Lung (tissue), 11 donors: ENCODE measurements at regions not wholly inside any gene's neighbourhood (a gene's known extent, or its start where the extent isn't known, plus 50 kb on each side); places are given as distances from the start of the nearest gene placed in this dataset.
A peak's percentile ranks its signal among the peaks of the same experiment; 100 is the strongest.

ENCODE experiments used
- ATAC-seq: fragments of 200-7000 bp; cut with Tn5 transposase; one replicate; pipeline ENCODE4 v1.9.1; 2020; ENCODE audit warnings: moderate number of reproducible peaks; ENCODE audit not compliant: insufficient read depth, low FRiP score
- DNase-seq, 3 donors: peaks; one replicate each; pipeline ENCODE4 v3.0.0-alpha.2; 2013 to 2017
- H3K27ac ChIP-seq, 2 donors: one replicate each; pipeline ENCODE4 v1.5.1; 2013; ENCODE audit warnings: mild to moderate bottlenecking in 2 of 2, moderate library complexity in 2 of 2, control low read depth in 1 of 2, inconsistent platforms in 1 of 2, low read depth in 1 of 2, low read length in 1 of 2
- H3K27me3 ChIP-seq, 3 donors: one replicate each; pipeline ENCODE4 v1.5.1; 2013; ENCODE audit warnings: low read length in 2 of 3; ENCODE audit not compliant: control insufficient read depth in 3 of 3, insufficient read depth in 3 of 3
- H3K36me3 ChIP-seq, 4 donors: one replicate each; pipeline ENCODE4 v1.5.1; 2013; ENCODE audit warnings: low read length in 4 of 4, mild to moderate bottlenecking in 1 of 4, moderate library complexity in 1 of 4; ENCODE audit not compliant: control insufficient read depth in 4 of 4, insufficient read depth in 4 of 4
- H3K4me1 ChIP-seq, 5 donors: one replicate each; pipeline ENCODE4 v1.5.1; 2013; ENCODE audit warnings: low read length in 5 of 5, mild to moderate bottlenecking in 2 of 5, moderate library complexity in 1 of 5; ENCODE audit not compliant: control insufficient read depth in 5 of 5, insufficient read depth in 5 of 5
- H3K4me3 ChIP-seq: one replicate; pipeline ENCODE4 v1.5.1; 2013; ENCODE audit warnings: mild to moderate bottlenecking, control low read depth, moderate library complexity
- H3K9ac ChIP-seq, 2 donors: one replicate each; pipeline ENCODE4 v1.5.1; 2013; ENCODE audit warnings: low read length in 2 of 2, control low read depth in 1 of 2; ENCODE audit not compliant: insufficient read depth in 1 of 2
- H3K9me3 ChIP-seq, 4 donors: one replicate each; pipeline ENCODE4 v1.5.1; 2013; ENCODE audit warnings: low read length in 3 of 4, mild to moderate bottlenecking in 1 of 4, moderate library complexity in 1 of 4; ENCODE audit not compliant: control insufficient read depth in 4 of 4, insufficient read depth in 3 of 4
- CTCF ChIP-seq: IDR thresholded peaks from 2 replicates; pipeline ENCODE4 v1.5.1; 2012; ENCODE audit warnings: mild to moderate bottlenecking; ENCODE audit errors: control extremely low read depth, extremely low read depth
- WGBS, 2 donors: extraction: QIAGEN DNeasy Blood & Tissue Kit; methylation state at CpG; one replicate each; pipeline ENCODE4 v1.1.7; 2013; 5-methylcytosine and 5-hydroxymethylcytosine counted together
- donor health status: control.
- donor health status: control.
- donor health status: Bipolar disorder and iron deficiency.
- donor health status: healthy.
- donor health status: DM: yes; HTN: yes; CAD: no.

GRCh38 chr16:63618896-63619485, 1502.9 kb downstream of the CDH11 start:
- TF ChIP-seq CTCF = no peak

GRCh38 chr16:63617990-63618763, 1503.7 kb downstream of the CDH11 start:
- no peaks in the 10 kb centered on the region for H3K36me3 ChIP-seq
- no peaks in the 10 kb centered on the region for H3K27me3 ChIP-seq
- H3K4me3 ChIP-seq = no peak overlapping the region
- no peaks in the 10 kb centered on the region for H3K9me3 ChIP-seq
- DNase-seq (peak; percentile 16 to 30 (median 16)), ATAC-seq (no peak)
- H3K4me1 ChIP-seq = no peaks in the 10 kb centered on the region
- 86 to 88% methylated on average over 16 of the region's 16 CpGs for WGBS, 2 donors
- TF ChIP-seq CTCF = no peak
- H3K27ac ChIP-seq = peak overlapping the region in 1 of 2 donors; percentile 72
- no peak overlapping the region for H3K9ac ChIP-seq

More at GRCh38 chr16:63618896-63619485, 1502.9 kb downstream of the CDH11 start:
- WGBS, 2 donors = 68 to 71% methylated on average over 3 of the region's 3 CpGs
- ATAC-seq = no peak
- no peak overlapping the region for H3K4me3 ChIP-seq
- H3K9me3 ChIP-seq = no peaks in the 10 kb centered on the region
- no peak for DNase-seq
- H3K4me1 ChIP-seq = no peaks in the 10 kb centered on the region
- no peak overlapping the region for H3K9ac ChIP-seq
- no peaks in the 10 kb centered on the region for H3K36me3 ChIP-seq
- no peak overlapping the region for H3K27ac ChIP-seq
- H3K27me3 ChIP-seq = no peaks in the 10 kb centered on the region

- WGBS, 2 donors = 16 to 26% methylated on average over 51 to 55 of the region's 55 CpGs
- no peak for TF ChIP-seq CTCF
- Histone ChIP-seq H3K27ac (peak overlapping the region in 1 of 2 donors; percentile 72), H3K27me3 (no peaks in the 10 kb centered on the region), H3K9ac (no peak overlapping the region), H3K9me3 (no peaks in the 10 kb centered on the region), H3K4me3 (peak overlapping the region; percentile 16), H3K36me3 (no peaks in the 10 kb centered on the region), H3K4me1 (no peaks in the 10 kb centered on the region)
- DNase-seq (peak; percentile 35 to 57 (median 39)), ATAC-seq (peak; percentile 29)
Observed at GRCh38 chr16:63617047-63617989, 1504.5 kb downstream of the CDH11 start.
